Liver (tissue), 8 donors: ENCODE measurements at regions not wholly inside any gene's neighbourhood (a gene's known extent, or its start where the extent isn't known, plus 50 kb on each side); places are given as distances from the start of the nearest gene placed in this dataset.

Experiments
- DNase-seq: peaks from one replicate; pipeline ENCODE4 v3.0.0-alpha.2; 2017; ENCODE audit warnings: low spot score
- H3K27ac ChIP-seq, 2 donors: one replicate each; pipeline ENCODE4 v1.7.0; 2013; ENCODE audit warnings: inconsistent platforms in 2 of 2, low read length in 2 of 2, control low read depth in 1 of 2, low read depth in 1 of 2, mild to moderate bottlenecking in 1 of 2
- H3K27me3 ChIP-seq, 4 donors: one replicate each; pipeline versions ENCODE4 v1.6.1 to v1.7.0; 2013; ENCODE audit warnings: low read length in 3 of 4, inconsistent platforms in 1 of 4, mild to moderate bottlenecking in 1 of 4, moderate library complexity in 1 of 4; ENCODE audit not compliant: control insufficient read depth in 4 of 4, insufficient read depth in 4 of 4
- H3K36me3 ChIP-seq, 4 donors: one replicate each; pipeline versions ENCODE4 v1.6.1 to v1.7.0; 2013; ENCODE audit warnings: low read length in 3 of 4, mild to moderate bottlenecking in 3 of 4, low read depth in 1 of 4, moderate library complexity in 1 of 4; ENCODE audit not compliant: control insufficient read depth in 4 of 4, insufficient read depth in 3 of 4
- H3K4me1 ChIP-seq, 4 donors: one replicate each; pipeline versions ENCODE4 v1.6.1 to v1.7.0; 2013; ENCODE audit warnings: low read length in 3 of 4, mild to moderate bottlenecking in 3 of 4, moderate library complexity in 1 of 4; ENCODE audit not compliant: control insufficient read depth in 4 of 4, insufficient read depth in 4 of 4
- H3K4me3 ChIP-seq, 3 donors: one replicate each; pipeline versions ENCODE4 v1.6.1 to v1.7.0; 2013; ENCODE audit warnings: low read length in 3 of 3, control low read depth in 1 of 3, low read depth in 1 of 3, mild to moderate bottlenecking in 1 of 3
- H3K9ac ChIP-seq, 2 donors: one replicate each; pipeline ENCODE4 v1.7.0; 2013; ENCODE audit warnings: low read length in 2 of 2, mild to moderate bottlenecking in 2 of 2, moderate library complexity in 2 of 2, control low read depth in 1 of 2, low read depth in 1 of 2
- H3K9me3 ChIP-seq, 4 donors: one replicate each; pipeline versions ENCODE4 v1.6.1 to v1.7.0; 2013; ENCODE audit warnings: low read length in 3 of 4; ENCODE audit not compliant: control insufficient read depth in 4 of 4
- ATF3 ChIP-seq: IDR thresholded peaks from 2 replicates; pipeline ENCODE4 v1.6.1; 2016; ENCODE audit warnings: antibody characterized with exemption
- CTCF ChIP-seq: fragments of 150-350 bp; IDR thresholded peaks from 2 replicates; pipeline ENCODE4 v1.5.1; 2017; ENCODE audit warnings: improper control_type of control experiment, low read depth, low read length; ENCODE audit not compliant: missing input control
- EGR1 ChIP-seq, 2 donors: IDR thresholded peaks; 2 replicates each; pipeline ENCODE4 v1.6.1; 2016 to 2018; ENCODE audit warnings: antibody characterized with exemption in 2 of 2, low read depth in 2 of 2
- GABPA ChIP-seq, 2 donors: IDR thresholded peaks in 1 of 2; conservative IDR thresholded peaks in 1 of 2; 2 replicates each; pipeline ENCODE4 v1.6.1; 2016; ENCODE audit warnings: antibody characterized with exemption in 2 of 2, mild to moderate bottlenecking in 1 of 2, moderate library complexity in 1 of 2
- HNF4A ChIP-seq, 2 donors: conservative IDR thresholded peaks; 2 replicates each; pipeline ENCODE4 v1.6.1; 2016; ENCODE audit warnings: antibody characterized with exemption in 2 of 2, mild to moderate bottlenecking in 2 of 2
- HNF4G ChIP-seq: IDR thresholded peaks from 2 replicates; pipeline ENCODE4 v1.6.1; 2016; ENCODE audit warnings: antibody characterized with exemption
- JUND ChIP-seq, 2 donors: IDR thresholded peaks; 2 replicates each; pipeline ENCODE4 v1.6.1; 2016; ENCODE audit warnings: antibody characterized with exemption in 2 of 2
- MAX ChIP-seq: IDR thresholded peaks from 2 replicates; pipeline ENCODE4 v1.6.1; 2016; ENCODE audit warnings: antibody characterized with exemption
- RAD21 ChIP-seq, 2 donors: IDR thresholded peaks; 2 replicates each; pipeline ENCODE4 v1.6.1; 2016; ENCODE audit warnings: antibody characterized with exemption in 2 of 2, mild to moderate bottlenecking in 2 of 2
- RXRA ChIP-seq, 2 donors: IDR thresholded peaks; 2 replicates each; pipeline ENCODE4 v1.6.1; 2017 to 2018; ENCODE audit warnings: antibody characterized with exemption in 2 of 2, mild to moderate bottlenecking in 1 of 2
- SP1 ChIP-seq: IDR thresholded peaks from 2 replicates; pipeline ENCODE4 v1.6.1; 2018; ENCODE audit warnings: antibody characterized with exemption, mild to moderate bottlenecking
- TAF1 ChIP-seq: conservative IDR thresholded peaks from 2 replicates; pipeline ENCODE4 v1.6.1; 2016; ENCODE audit warnings: antibody characterized with exemption, mild to moderate bottlenecking
- YY1 ChIP-seq: IDR thresholded peaks from 2 replicates; pipeline ENCODE4 v1.6.1; 2016; ENCODE audit warnings: antibody characterized with exemption, mild to moderate bottlenecking
- ZBTB33 ChIP-seq: IDR thresholded peaks from 2 replicates; pipeline ENCODE4 v1.6.1; 2016; ENCODE audit warnings: antibody characterized with exemption
- WGBS: extraction: QIAGEN DNeasy Blood & Tissue Kit; methylation state at CpG from one replicate; pipeline ENCODE4 v1.1.7; 2013; 5-methylcytosine and 5-hydroxymethylcytosine counted together
- donor health status: healthy.
- donor health status: healthy.
- donor health status: healthy.
- donor health status: healthy.
- donor health status: healthy.

GRCh38 chr9:73753171-73753570 lies 601.5 kb downstream of the ANXA1 start:
- TF ChIP-seq GABPA (IDR thresholded peaks at IDR 0.05 in 1 of 2, conservative IDR thresholded peaks at IDR 0.05 in 1 of 2) = no peak
- TF ChIP-seq CTCF = no peak
- no peak for TF ChIP-seq RAD21 (IDR thresholded peaks at IDR 0.05)
- no peaks in the 10 kb centered on the region for H3K9me3 ChIP-seq

GRCh38 chr9:73761905-73762304 lies 610.2 kb downstream of the ANXA1 start:
- no peak overlapping the region for H3K27ac ChIP-seq
- no peak for TF ChIP-seq HNF4A (conservative IDR thresholded peaks at IDR 0.05)
- no peak for TF ChIP-seq ATF3
- no peak for TF ChIP-seq GABPA (IDR thresholded peaks at IDR 0.05 in 1 of 2, conservative IDR thresholded peaks at IDR 0.05 in 1 of 2)
- TF ChIP-seq JUND (IDR thresholded peaks at IDR 0.05) = no peak
- TF ChIP-seq RXRA (IDR thresholded peaks at IDR 0.05) = no peak
- TF ChIP-seq ZBTB33 = no peak
- WGBS = 96% methylated on average over 4 of the region's 4 CpGs

More at GRCh38 chr9:73753171-73753570, 601.5 kb downstream of the ANXA1 start:
- Histone ChIP-seq H3K4me1 (no peaks in the 10 kb centered on the region), H3K27me3 (no peaks in the 10 kb centered on the region), H3K36me3 (no peaks in the 10 kb centered on the region), H3K4me3 (no peak overlapping the region), H3K27ac (no peak overlapping the region), H3K9ac (no peak overlapping the region)
- DNase-seq = no peak

GRCh38 chr9:73773896-73774295 lies 622.2 kb downstream of the ANXA1 start:
- no peak for TF ChIP-seq HNF4A (conservative IDR thresholded peaks at IDR 0.05)
- no peak for TF ChIP-seq HNF4G
- no peak for TF ChIP-seq SP1
- TF ChIP-seq YY1 = no peak
- no peak for TF ChIP-seq RAD21 (IDR thresholded peaks at IDR 0.05)
- TF ChIP-seq EGR1 (IDR thresholded peaks at IDR 0.05; ENCODE audit: low read depth in 2 of 2) = no peak
- TF ChIP-seq TAF1 = no peak
- TF ChIP-seq MAX = no peak
- Histone ChIP-seq H3K27ac (no peak overlapping the region), H3K9me3 (no peaks in the 10 kb centered on the region), H3K9ac (no peak overlapping the region), H3K36me3 (no peaks in the 10 kb centered on the region), H3K4me3 (no peak overlapping the region), H3K27me3 (peaks cover 0 to 5% (median 0%) of the 10 kb centered on the region in 4 donors), H3K4me1 (no peaks in the 10 kb centered on the region)
- no peak for DNase-seq
- WGBS = 89% methylated on average over 1 of the region's 1 CpG

More at GRCh38 chr9:73761905-73762304, 610.2 kb downstream of the ANXA1 start:
- H3K9me3 ChIP-seq = peaks cover 0 to 3% (median 0%) of the 10 kb centered on the region in 4 donors
- H3K27me3 ChIP-seq = no peaks in the 10 kb centered on the region
- no peak for DNase-seq
- H3K9ac ChIP-seq = no peak overlapping the region
- H3K36me3 ChIP-seq = no peaks in the 10 kb centered on the region
- H3K4me1 ChIP-seq = no peaks in the 10 kb centered on the region
- H3K4me3 ChIP-seq = no peak overlapping the region
